Smooth muscle cell of the brain vasculature (primary cell): ENCODE measurements at regions not wholly inside any gene's neighbourhood (a gene's known extent, or its start where the extent isn't known, plus 50 kb on each side); places are given as distances from the start of the nearest gene placed in this dataset.
"Not testable (repeated sequence)": the region's sequence is repeated elsewhere in the genome, so short reads cannot be mapped to it uniquely, and the experiment has no call there.

ENCODE experiments used
- DNase-seq: peaks from one replicate; pipeline ENCODE4 v3.0.0-alpha.2; 2012; ENCODE audit warnings: low read depth, low spot score

- no peak for DNase-seq
These were observed 354.9 kb downstream of the RSL24D1 start for GRCh38 chr15:54841701-54842305.

DNA sequence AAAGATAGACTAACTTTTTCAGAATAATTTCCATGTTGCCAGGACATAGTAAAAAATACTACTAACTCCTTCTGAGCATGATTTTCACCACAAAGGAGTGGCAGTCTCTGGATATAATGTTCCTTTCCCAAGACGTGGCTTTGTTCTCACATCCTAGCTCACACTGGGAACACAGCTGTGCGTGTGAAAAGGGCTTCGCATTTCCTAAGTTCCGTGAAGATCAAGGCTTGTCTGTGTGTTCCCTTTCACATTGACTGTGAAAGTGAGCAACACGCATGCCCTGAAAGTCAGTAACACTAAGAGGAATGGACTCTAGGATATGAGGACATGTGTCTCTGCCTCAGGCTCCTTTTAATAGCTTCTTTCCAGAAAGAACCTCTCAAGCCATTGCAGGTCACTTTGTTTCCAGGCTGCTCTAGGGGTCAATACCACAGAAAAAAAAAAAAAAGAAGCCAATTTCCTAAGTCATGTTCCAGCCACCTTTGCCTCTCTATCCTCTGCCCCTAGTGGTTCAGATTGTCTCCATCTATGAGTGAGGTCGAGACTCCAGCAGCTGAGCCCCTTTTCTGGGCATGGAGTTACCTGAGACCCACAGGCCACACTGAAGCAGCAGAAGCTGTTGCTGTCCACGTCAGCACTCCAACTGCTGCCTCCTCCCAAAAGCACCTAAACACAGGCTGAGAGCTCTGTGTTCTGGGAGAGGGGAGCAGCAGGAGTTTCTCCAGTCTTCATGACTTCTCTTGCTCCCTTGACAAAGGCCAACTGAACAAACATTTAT lies 355.9 kb downstream of the RSL24D1 start:
- no peak for DNase-seq

DNA sequence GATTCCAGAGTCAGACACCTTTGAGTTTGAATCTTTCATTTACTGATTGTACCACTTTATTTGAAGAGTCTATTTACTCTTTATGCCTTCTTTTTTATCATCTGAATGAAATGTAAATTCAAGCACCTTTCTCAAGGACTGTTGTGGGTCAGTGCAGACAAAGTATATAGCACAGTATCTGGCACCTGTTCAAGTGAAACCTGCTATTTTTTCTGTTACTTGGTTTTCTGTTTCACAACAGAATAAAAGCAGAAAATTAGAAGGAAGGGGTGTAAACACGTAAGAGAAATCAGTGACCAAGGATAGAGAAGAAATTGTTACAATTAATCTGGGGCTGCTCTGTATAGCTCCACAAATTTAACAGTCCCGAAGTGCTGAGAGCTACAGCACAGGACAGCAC lies 357.4 kb downstream of the RSL24D1 start:
- no peak for DNase-seq

DNA sequence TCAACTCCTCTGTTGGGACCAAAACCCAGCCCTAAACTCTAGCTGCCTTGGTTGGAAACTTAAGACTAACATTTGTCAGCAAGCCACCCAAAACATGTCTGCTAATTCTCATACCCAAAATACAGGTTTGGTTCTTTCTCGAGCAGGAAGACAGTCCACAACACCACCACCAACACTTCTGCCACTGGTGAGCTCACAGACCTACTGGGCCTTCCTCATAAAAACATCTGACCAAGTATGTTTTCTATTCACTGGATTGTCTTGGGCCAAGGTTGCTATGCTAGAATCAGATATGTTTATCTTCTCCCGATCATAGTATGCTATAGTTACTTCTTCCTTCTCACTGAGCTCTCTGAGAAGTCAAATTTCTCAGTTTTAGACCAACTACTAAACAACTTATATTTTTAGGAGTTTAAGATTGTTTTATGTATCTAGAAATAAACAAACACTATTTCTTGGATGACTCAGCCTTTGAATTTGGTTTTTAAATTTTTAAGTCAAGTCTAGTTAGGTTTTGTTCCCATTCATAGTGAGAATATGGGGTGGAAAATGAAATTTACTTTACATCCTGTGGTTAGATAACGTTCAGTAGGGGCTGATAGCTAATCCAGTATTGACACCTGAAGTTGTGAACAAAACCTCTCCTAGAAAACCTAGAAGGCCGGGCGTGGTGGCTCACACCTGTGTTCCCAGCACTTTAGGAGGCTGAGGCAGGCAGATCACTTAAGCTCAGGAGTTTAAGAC lies 360.5 kb downstream of the RSL24D1 start:
- no peak for DNase-seq

DNA sequence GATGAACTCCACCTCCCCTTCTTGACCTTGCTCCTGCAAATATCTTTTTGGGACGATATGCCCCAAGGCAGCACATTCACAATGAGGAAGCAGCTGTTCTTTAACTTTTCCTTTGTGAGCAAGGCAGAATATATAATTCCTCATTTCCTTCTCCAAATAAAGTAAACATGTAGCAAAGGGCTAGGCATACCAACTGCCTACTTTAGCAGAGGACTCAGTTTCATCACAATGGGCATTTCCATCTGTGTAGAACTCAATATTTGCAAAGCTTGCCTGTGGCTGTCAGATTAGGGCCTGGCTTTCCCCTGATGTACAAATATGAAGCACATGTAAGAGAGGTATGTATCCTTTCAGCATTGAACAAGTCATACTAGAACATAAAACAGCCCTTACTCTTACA lies 366.9 kb downstream of the RSL24D1 start:
- no peak for DNase-seq

GRCh38 chr15:54820811-54821210 lies 375.9 kb downstream of the RSL24D1 start:
- DNase-seq, result no peak

GRCh38 chr15:54820098-54820497 lies 376.6 kb downstream of the RSL24D1 start:
- DNase-seq, result no peak

DNA sequence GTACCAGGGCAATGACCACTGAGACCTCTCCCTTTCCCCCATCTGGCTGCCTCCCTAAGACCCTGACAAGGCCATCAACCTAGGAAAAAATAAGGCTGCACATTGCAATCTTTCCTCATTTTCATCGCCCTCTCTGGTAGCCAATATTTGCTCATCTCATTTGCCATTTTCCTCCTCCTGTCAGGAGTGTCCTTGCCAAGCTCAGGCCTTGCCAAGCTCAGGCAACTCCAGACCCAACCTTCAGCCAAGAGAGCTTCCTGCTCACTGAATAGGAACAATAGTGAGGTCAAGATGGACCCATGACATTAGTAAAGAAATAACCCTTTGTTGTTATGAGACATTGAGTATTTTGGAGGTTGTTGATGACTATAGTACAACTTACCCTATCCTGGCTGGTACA lies 380.3 kb downstream of the RSL24D1 start:
- no peak for DNase-seq

DNA sequence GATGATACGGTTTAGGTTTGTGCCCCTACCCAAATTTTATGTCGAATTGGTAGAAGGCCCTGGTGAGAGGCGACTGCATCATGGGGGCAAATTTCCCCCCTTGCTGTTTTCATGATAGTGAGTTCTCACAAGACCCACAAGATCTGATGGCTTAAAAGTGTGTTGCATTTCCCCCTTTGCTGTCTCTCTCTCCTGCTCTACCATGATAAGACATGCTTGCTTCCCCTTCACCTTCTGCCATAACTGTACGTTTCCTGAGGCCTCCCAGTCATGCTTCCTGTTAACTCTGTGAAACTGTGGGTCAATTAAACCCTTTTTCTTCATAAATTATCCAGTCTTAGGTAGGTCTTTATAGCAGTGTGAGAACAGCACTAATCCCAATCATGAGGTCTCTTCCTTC lies 381.2 kb downstream of the RSL24D1 start:
- DNase-seq, result no peak

GRCh38 chr15:54812383-54812782 lies 384.4 kb downstream of the RSL24D1 start:
- no peak for DNase-seq

- DNase-seq, result no peak
These were observed 386.2 kb downstream of the RSL24D1 start for GRCh38 chr15:54810496-54810895.

DNA sequence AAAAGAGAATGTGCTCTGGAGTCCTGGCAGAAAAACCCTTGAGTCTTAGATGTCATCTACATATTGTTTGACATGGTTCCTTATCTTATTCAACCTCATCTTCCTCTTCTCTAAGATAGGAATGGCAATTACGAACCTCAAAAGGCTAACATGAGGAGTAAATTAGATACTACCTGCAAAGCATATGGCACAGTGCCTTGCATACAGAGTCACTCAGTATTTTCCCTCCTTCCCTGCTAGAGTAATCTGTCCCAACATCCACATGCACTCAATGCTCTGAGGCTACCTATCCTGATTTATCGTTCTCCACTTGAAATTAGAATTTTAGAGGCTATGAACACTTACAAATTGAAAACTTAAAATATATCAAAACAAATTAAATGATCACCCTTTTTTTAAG lies 386.7 kb downstream of the RSL24D1 start:
- DNase-seq, result no peak

- DNase-seq, result no peak
These were observed 388.4 kb downstream of the RSL24D1 start for GRCh38 chr15:54808321-54808720.

GRCh38 chr15:54803987-54804386 lies 392.8 kb downstream of the RSL24D1 start:
- DNase-seq, result no peak

DNA sequence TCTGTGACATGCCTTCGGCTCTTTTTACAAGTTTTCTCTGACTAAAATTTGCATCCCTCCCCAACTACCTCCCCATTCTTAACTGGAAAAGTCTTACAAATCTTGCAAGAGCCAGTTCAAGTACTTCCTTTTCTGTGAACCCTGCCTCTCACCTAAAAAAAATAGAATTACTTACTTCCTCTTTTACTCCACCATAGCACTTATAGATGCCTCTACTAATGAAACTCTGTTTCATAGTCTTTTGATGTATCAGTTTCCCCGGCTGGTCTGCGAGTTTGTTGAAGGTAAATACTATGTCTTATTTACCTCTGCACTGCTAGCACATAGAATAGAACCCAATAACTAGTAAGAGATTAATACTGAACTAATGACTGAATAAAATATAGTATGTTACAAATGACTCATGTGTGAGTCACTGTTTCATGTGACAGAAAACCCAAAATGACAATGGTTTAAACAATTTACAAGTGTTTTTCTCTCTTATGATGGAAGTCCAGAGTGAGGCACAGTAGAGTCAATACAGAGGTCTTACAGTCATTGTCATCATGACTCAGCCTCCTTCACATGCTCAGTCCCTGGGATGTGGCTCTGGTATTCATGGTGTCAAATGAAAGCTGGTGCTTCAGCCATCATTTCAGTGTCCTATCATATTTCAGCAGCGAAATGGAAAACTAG lies 393.5 kb downstream of the RSL24D1 start:
- no peak for DNase-seq

DNA sequence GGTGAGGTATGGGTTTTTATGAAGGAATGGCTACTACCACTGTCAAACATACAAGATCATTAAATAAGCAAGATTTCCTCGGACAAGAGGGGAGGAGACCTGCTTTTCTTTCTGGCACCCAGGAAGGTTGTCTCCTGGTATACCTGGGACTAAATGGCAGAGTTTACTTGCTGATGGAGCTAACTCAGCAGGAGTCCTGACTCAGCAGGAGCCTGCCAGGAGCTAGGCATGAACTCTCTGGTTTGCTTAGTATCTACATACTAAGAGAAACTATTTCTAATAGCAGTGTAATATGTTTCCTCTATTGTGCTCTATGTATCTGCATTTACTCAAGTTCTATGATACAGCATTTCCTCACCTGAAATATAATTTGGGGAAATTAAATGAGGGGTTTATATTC lies 404.2 kb downstream of the RSL24D1 start:
- no peak for DNase-seq

DNA sequence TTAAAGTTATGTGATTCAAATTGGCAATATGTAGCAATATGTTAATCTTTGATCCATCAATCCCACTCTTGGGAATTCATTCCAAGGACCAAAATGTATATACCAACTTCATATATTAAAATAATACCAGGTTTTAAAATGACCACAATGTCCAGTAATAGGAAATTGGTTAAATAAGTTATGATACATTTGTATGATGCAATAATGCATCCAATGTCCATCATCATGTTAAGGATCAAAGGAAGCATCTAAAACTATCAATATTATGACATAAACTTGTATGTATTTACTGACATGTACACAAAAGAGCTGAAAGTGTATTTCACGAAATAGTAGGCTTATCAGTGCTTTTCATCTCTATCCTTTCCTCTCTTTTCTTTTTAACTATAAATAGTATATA lies 406.0 kb downstream of the RSL24D1 start:
- DNase-seq, result no peak

DNA sequence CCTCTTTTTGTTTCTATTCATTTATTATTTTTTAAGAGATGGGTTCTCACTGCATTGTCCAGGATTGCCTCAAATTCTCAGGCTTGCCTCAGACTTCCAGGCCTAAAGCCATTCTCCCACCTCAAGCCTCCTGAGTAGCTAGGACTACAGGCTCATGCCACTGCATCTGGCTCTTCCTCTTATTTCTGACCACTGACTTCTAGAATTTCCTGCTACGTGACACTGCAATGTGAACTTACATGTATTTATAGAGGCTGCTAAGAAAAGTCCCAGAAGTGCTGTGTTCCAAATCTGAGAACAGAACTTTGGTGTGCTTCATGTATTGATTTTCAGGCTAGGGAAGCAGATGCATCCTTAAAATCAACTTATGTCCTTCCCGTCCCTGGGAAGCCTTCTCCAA lies 407.4 kb downstream of the RSL24D1 start:
- DNase-seq, result no peak

DNA sequence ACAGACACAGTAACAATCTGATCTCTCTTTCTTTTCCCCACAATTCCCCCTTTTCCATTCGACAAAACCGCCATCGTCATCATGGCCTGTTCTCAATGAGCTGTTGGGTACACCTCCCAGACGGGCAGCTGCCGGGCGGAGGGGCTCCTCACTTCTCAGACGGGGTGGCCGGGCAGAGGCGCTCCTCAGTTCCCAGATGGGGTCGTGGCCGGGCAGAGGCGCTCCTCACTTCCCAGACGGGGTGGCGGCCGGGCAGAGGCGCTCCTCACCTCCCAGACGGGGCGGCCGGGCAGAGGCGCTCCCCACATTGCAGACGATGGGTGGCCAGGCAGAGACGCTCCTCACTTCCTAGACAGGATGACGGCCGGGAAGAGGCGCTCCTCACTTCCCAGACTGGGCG lies 415.5 kb downstream of the RSL24D1 start:
- not testable (repeated sequence) for DNase-seq

- no peak for DNase-seq
These were observed 417.5 kb downstream of the RSL24D1 start for GRCh38 chr15:54779271-54779670.

GRCh38 chr15:54776410-54776809 lies 420.3 kb downstream of the RSL24D1 start:
- DNase-seq, result no peak

- no peak for DNase-seq
These were observed 424.1 kb downstream of the RSL24D1 start for GRCh38 chr15:54772663-54773062.
